Stimulated activated naive CD4-positive, alpha-beta T cell treated with Interleukin-2 at 50 U/mL for 16 hours (primary cell): ENCODE measurements at regions not wholly inside any gene's neighbourhood (a gene's known extent, or its start where the extent isn't known, plus 50 kb on each side); places are given as distances from the start of the nearest gene placed in this dataset.
"Not testable (repeated sequence)": the region's sequence is repeated elsewhere in the genome, so short reads cannot be mapped to it uniquely, and the experiment has no call there.

ENCODE experiments used
- DNase-seq: peaks from one replicate; lab custom pipeline; 2025; lab: John Stamatoyannopoulos, UW

GRCh38 chr12:11539156-11539555 is 110.3 kb upstream of the ETV6 start:
- DNase-seq = no peak

DNA sequence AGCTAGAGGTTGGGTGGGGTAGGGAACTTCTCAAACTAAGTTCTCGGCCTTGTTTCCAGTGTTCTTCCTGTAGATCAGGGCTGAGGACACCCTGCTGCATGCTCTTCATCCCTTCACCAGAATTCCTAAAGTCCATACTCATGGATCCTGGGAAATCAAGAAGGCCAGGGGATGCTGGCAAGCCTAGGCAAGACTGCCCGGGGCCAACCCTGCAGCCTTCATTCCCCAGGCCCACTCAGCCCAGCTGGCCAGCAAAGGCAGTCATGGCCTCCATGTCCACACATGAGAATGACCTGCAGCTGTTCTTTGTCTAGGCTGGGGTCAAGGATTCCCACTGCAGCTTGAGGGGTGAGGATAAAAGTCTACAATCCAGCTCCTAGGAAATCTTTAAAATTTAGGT is 109.3 kb upstream of the ETV6 start:
- DNase-seq = no peak

DNA sequence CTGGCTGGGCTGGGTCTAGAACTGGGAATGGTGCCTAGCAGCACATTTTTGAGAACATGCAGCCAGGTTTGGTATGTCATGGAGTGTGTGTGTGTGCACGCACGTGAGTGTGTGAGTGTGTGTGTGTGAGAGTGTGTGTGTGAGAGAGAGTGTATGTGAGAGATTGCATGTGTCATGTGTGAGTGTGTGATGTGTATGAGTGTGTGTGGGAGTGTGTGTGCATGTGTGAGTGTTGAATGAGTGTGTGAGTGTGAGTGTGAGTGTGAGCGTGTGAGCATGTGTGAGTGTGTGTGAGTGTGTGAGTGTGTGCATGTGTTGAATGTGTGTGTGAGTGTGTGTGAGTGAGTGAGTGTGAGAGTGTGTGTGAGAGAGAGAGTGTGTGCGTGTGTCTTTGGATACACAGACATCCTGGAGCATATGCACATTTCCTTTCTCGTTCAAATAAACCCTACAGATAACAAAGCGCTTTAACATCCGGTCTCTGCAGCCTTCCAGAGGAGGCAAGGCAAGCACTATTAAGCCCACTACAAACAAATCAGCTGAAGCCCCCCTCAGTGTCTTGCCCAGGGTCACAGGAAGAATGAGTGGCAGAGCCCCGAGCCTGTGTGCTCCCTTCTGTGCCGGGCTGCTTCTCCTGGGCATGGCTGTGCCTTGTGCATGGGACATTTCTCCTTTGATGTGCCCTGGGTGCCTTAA is 108.7 kb upstream of the ETV6 start:
- no peak for DNase-seq

DNA sequence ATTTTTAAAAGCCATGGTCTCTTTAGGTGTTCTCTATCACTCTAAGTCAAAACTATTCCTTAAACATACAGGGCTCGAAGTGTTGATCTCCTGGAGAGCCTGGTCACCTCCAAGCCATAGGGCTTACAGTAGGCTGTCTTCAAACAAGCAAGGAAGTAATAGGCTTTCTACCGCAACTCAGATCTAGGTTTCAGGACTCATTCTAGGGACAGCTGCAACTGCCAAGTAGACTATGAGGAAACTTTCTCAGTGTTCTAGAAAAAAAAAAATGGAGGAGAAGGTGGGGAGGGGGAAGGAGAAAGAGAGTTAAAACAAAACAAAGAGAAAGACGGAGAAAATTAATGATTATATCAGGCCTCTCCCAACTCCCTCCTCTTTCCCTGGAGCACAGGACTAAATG is 106.9 kb upstream of the ETV6 start:
- DNase-seq = no peak

DNA sequence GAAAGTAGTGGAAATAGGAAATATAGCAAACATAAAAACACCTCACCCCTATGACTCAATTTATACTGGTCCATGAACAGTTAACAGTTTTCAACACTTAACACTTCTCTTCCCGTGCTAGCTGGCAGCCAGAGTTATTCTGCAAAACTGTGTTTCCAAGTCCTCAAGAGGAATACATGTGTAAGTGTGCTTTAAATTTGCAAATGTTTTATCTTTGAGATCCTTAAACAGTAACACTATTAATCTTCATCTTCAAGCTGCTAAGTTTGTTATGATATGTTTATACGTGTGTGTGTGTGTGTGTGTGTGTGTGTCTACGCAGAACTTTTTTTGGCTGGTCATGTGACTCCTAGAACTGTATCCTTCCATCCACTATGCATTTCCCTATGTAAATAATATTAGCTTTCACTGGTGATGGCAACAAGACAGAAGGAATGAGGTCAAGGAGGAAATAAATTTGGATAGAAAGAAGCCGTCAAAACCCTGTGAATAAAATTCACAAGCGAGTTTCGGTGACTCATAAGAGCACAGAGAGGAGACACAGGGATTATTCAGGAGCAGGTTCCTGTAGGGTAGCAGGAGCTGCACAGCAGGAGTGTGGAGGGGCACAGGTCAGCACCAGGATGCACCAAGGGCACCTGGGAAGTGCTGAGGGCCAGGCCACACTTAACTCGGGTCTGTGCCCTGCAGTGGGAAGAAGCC is 105.9 kb upstream of the ETV6 start:
- DNase-seq = no peak

- DNase-seq = peak; percentile 23
Observed at GRCh38 chr12:11545484-11546330, 103.8 kb upstream of the ETV6 start.

- DNase-seq = not testable (repeated sequence)
Observed at GRCh38 chr12:11546582-11547270, 102.7 kb upstream of the ETV6 start.

DNA sequence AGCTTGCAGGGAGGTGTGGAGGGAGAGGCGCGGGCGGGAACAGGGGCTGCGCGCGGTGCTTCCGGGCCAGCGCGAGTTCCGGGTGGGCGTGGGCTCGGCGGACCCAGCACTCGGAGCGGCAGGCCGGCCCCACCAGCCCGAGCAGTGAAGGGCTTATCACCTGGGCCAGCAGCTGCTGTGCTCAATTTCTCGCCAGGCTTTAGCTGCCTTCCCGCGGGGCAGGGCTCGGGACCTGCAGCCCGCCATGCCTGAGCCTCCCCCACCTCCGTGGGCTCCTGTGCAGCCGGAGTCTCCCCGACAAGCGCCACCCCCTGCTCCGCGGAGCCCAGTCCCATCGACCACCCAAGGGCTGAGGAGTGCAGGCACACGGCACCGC is 102.2 kb upstream of the ETV6 start:
- DNase-seq = not testable (repeated sequence)

DNA sequence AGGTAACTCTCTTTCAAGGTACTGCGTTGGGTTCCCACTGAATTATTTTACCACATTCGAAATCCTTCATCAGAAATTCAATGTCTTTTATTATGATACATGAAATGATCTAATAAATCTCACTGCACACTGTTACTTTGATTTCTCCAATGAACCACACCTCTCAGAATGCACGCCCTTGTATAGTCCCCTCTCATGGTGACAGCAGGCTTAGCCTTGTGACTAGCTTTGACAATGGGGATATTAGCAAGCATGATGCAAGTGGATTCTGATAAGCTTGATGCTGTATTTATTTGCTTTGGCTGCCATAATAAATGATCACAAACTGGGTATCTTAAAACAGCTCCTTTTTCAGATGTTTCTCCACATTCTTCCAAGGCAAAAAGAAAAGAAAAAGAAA is 100.4 kb upstream of the ETV6 start:
- no peak for DNase-seq

DNA sequence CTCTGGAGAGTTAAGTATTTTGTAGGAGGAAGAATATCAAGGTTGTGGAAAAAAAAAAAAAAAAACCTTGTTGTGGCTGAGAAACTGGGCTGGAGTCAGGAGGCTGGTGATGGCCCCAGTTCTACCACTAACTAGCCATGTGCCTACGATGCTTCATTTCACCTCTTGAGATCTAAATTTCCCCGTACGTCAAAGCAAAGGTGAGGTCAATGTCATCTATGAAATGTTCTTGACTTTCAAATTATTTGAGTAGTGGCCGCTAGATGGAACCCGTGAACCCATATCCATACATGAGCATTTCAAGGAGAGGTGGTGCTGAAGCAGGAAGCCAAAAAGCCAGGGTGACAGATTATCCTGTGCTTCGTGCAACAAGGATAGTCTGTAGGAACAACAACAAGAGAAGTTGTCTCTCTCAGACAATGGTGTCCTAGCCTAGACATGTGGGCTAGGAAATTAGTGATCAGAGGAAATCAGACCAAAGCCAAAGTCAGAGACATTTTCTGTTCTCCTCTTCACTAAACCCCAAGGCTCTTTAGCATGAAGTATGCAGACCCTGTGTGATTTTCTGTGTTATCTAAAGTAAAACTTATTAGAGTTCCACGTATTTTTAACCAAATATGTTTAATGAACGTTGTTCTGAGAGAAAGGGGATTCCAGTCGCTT is 95.5 kb upstream of the ETV6 start:
- peak; percentile 31 for DNase-seq

GRCh38 chr12:11555195-11555594 is 94.3 kb upstream of the ETV6 start:
- no peak for DNase-seq

- no peak for DNase-seq
Observed at GRCh38 chr12:11555743-11556625, 93.5 kb upstream of the ETV6 start.

DNA sequence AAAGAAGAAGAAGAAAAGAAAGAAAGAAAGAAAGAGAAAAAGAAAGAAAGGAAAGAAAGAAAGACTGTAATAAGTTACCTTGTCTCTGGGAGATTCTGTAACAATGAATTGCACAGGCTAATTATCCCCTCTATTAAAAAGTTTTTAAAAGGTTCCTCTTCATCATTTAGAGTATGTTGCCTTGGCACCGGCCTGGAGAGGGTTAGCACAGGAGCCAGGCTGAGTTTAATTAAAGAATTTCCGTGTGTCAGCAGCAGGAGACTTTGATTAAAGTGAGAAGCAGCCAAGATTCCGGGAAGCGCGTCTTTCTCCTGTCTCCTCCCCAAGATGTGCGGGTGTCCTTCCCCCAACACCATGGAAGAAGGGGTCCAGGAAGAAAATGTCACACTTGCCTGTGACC is 92.8 kb upstream of the ETV6 start:
- DNase-seq = no peak

GRCh38 chr12:11559626-11560340 is 89.7 kb upstream of the ETV6 start:
- no peak for DNase-seq

- no peak for DNase-seq
Observed at GRCh38 chr12:11561411-11561810, 88.1 kb upstream of the ETV6 start.

GRCh38 chr12:11563785-11564739 is 85.4 kb upstream of the ETV6 start:
- no peak for DNase-seq

GRCh38 chr12:11564984-11565651 is 84.4 kb upstream of the ETV6 start:
- DNase-seq = no peak

GRCh38 chr12:11565752-11566151 is 83.7 kb upstream of the ETV6 start:
- no peak for DNase-seq
